HepG2 (cell line): ENCODE measurements at regions not wholly inside any gene's neighbourhood (a gene's known extent, or its start where the extent isn't known, plus 50 kb on each side); places are given as distances from the start of the nearest gene placed in this dataset.

Experiments
- ATAC-seq: fragments of 200-7000 bp; cut with Tn5 transposase; 3 replicates; pipeline ENCODE4 v1.9.1; 2020; ENCODE audit warnings: mild to moderate bottlenecking, moderate library complexity
- BruUV-seq: library from RNA; stranded (reverse); fragments of 400-500 nt; replicated peaks from 2 replicates; lab custom pipeline; 2021; lab: Mats Ljungman, UMichigan
- CTCF ChIA-PET: fragments of 300-600 bp; formaldehyde crosslinking; extraction: SDS; loops from one replicate; lab custom pipeline; 2021; ENCODE audit warnings: low total read pairs, inconsistent platforms, low intra/inter-chr PET ratio; lab: Yijun Ruan, JAX
- POLR2A ChIA-PET: fragments of 350-600 bp; sonication (Branson Sonifier 250); formaldehyde crosslinking; loops from one replicate; lab custom pipeline; 2020; ENCODE audit warnings: antibody characterized with exemption, inconsistent platforms; lab: Yijun Ruan, JAX
- DNase-seq: peaks from one replicate; pipeline ENCODE4 v3.0.0-alpha.2; 2015; ENCODE audit warnings: low spot score
- FAIRE-seq: peaks from 3 replicates; lab custom pipeline; 2011; peaks lifted over from hg19 to GRCh38; lab: Jason Lieb, UNC
- H2AFZ ChIP-seq: one replicate; pipeline ENCODE4 v1.6.1; 2011; ENCODE audit warnings: low read length, inconsistent platforms
- H3K27ac ChIP-seq: fragments of 300-600 bp; 3 replicates; pipeline ENCODE4 v1.8.0; 2011; ENCODE audit warnings: mixed run types, mild to moderate bottlenecking, mixed read lengths, low read length, inconsistent platforms; ENCODE audit not compliant: insufficient read depth; ENCODE audit errors: extremely low read length
- H3K27me3 ChIP-seq, 2 experiments: fragments of 200-600 bp in 1 of 2; 2 replicates in 1 of 2; 3 replicates in 1 of 2; pipeline versions ENCODE4 v1.6.0 to v1.8.0; 2011; ENCODE audit warnings: low read length in 2 of 2, mild to moderate bottlenecking in 2 of 2, moderate library complexity in 2 of 2, inconsistent platforms in 1 of 2; ENCODE audit not compliant: insufficient read depth in 2 of 2, control insufficient read depth in 1 of 2
- H3K36me3 ChIP-seq, 2 experiments: fragments of 200-600 bp in 1 of 2; replicated peaks in 1 of 2; 2 replicates in 1 of 2; 3 replicates in 1 of 2; pipeline versions ENCODE4 v1.5.1 to v1.8.0; 2011; ENCODE audit warnings: low read length in 2 of 2, inconsistent platforms in 1 of 2; ENCODE audit not compliant: insufficient read depth in 2 of 2, control insufficient read depth in 1 of 2
- H3K4me1 ChIP-seq: 2 replicates; pipeline ENCODE4 v1.5.1; 2012; ENCODE audit warnings: low read length, inconsistent platforms; ENCODE audit not compliant: insufficient read depth
- H3K4me2 ChIP-seq: 2 replicates; pipeline ENCODE4 v1.6.0; 2011; ENCODE audit warnings: low read depth, low read length, inconsistent platforms
- H3K4me3 ChIP-seq, 3 experiments: fragments of 200-600 bp in 1 of 3; sonication (generic), shearing (Covaris generic) in 1 of 3; replicated peaks in 1 of 3; 2 replicates each; pipeline ENCODE4 v1.5.1; 2011 to 2016; ENCODE audit warnings: low read length in 3 of 3, inconsistent platforms in 2 of 3, low read depth in 2 of 3, mild to moderate bottlenecking in 2 of 3, control low read depth in 1 of 3, mixed read lengths in 1 of 3; ENCODE audit not compliant: insufficient read depth in 1 of 3
- H3K79me2 ChIP-seq: one replicate; pipeline ENCODE4 v1.6.1; 2011; ENCODE audit warnings: low read length, inconsistent platforms; ENCODE audit not compliant: insufficient read depth
- H3K9ac ChIP-seq: 2 replicates; pipeline ENCODE4 v1.6.0; 2011; ENCODE audit warnings: mild to moderate bottlenecking, low read depth, low read length, inconsistent platforms; ENCODE audit not compliant: insufficient read depth
- H3K9me3 ChIP-seq: 2 replicates; pipeline ENCODE4 v1.5.1; 2012; ENCODE audit warnings: mild to moderate bottlenecking, low read length
- H4K20me1 ChIP-seq: 2 replicates; pipeline ENCODE4 v1.6.0; 2011; ENCODE audit warnings: inconsistent platforms, mild to moderate bottlenecking, low read length, moderate library complexity; ENCODE audit not compliant: insufficient read depth
- CCAR2 ChIP-seq: fragments of 200-400 bp; formaldehyde crosslinking; optimal IDR thresholded peaks from 2 replicates; pipeline ENCODE3; 2018; ENCODE audit warnings: low read depth, mild to moderate bottlenecking, low read length, moderate library complexity
- HBP1 ChIP-seq: IDR thresholded peaks from 2 replicates; pipeline ENCODE4 v1.6.1; 2016; ENCODE audit warnings: low read depth, control low read depth
- HOMEZ ChIP-seq: IDR thresholded peaks from 2 replicates; pipeline ENCODE4 v1.6.1; 2016; ENCODE audit warnings: low read depth
- NRL ChIP-seq: sonication (generic); formaldehyde crosslinking; IDR thresholded peaks from 2 replicates; pipeline ENCODE4 v1.5.0; 2020; ENCODE audit warnings: missing genetic modification reagents, mild to moderate bottlenecking, moderate library complexity, borderline replicate concordance
- ZFP36 ChIP-seq: fragments of 150-350 bp; IDR thresholded peaks from 2 replicates; pipeline ENCODE4 v1.6.1; 2018; ENCODE audit warnings: borderline replicate concordance, low read length, low read depth; ENCODE audit not compliant: partially characterized antibody
- ZNF503 ChIP-seq: sonication (generic); formaldehyde crosslinking; IDR thresholded peaks from 2 replicates; pipeline ENCODE4 v1.4.0; 2020; ENCODE audit warnings: missing genetic modification reagents
- ZSCAN9 ChIP-seq: IDR thresholded peaks from 2 replicates; pipeline ENCODE4 v1.6.1; 2016; ENCODE audit warnings: borderline replicate concordance
- WGBS: methylation state at CpG from one replicate; pipeline ENCODE4 v1.1.6; 2017; ENCODE audit warnings: low lambda C conversion rate; 5-methylcytosine and 5-hydroxymethylcytosine counted together
- in situ Hi-C: cut with HindIII; loops from 2 replicates; pipeline ENCODE4 v1.10.0; 2017; ENCODE audit warnings: low pct_unique_long_range_greater_than_20kb; ENCODE audit not compliant: extremely low pct_ligation_motif_present
- intact Hi-C: fragments of 100-400 bp; cut with micrococcal nuclease; formaldehyde crosslinking; loops from one replicate; pipeline ENCODE4 v1.10.0; 2022; ENCODE audit not compliant: unreplicated experiment

- Histone ChIP-seq H4K20me1 (no peaks in the 10 kb centered on the region), H3K27ac (no peak overlapping the region), H3K36me3 (no peaks in the 10 kb centered on the region), H3K4me2 (no peak overlapping the region), H2AFZ (no peak overlapping the region), H3K79me2 (no peaks in the 10 kb centered on the region), H3K4me3 (no peak overlapping the region), H3K9ac (no peak overlapping the region), H3K4me1 (no peaks in the 10 kb centered on the region), H3K27me3 (no peaks in the 10 kb centered on the region), H3K9me3 (peaks cover 28% of the 10 kb centered on the region)
- FAIRE-seq: no peak
- ChIA-PET CTCF (no interaction called here), POLR2A (no interaction called here)
- DNase-seq: no peak
- whole genome bisulfite sequencing: 4% methylated on average over 4 of the region's 4 CpGs
- intact Hi-C loops: no loop called here
- no peak for ATAC-seq
- BruUV-seq: no TSS peak
- in situ Hi-C loops: no loop called here
- TF ChIP-seq ZNF503 (no peak), NRL (CRISPR knock-in tag) (no peak)
- TF ChIP-seq, all 625 proteins: peak for 0
Observed at GRCh38 chr13:19072543-19072942, 109.1 kb downstream of the TUBA3C start.

- no peaks in the 10 kb centered on the region for H3K36me3 ChIP-seq
- ChIA-PET POLR2A (no interaction called here), CTCF (no interaction called here)
- H2AFZ ChIP-seq: no peak overlapping the region
- ATAC-seq: no peak
- no peaks in the 10 kb centered on the region for H4K20me1 ChIP-seq
- H3K4me2 ChIP-seq: no peak overlapping the region
- no peak overlapping the region for H3K9ac ChIP-seq
- no peak for DNase-seq
- intact Hi-C loops: no loop called here
- H3K9me3 ChIP-seq: peaks cover 28% of the 10 kb centered on the region
- in situ Hi-C loops: no loop called here
- no peaks in the 10 kb centered on the region for H3K4me1 ChIP-seq
- 10% methylated on average over 4 of the region's 11 CpGs for WGBS
- BruUV-seq: no TSS peak
- H3K27me3 ChIP-seq: no peaks in the 10 kb centered on the region
- no peaks in the 10 kb centered on the region for H3K79me2 ChIP-seq
- no peak for FAIRE-seq
- H3K4me3 ChIP-seq: no peak overlapping the region
- H3K27ac ChIP-seq: no peak overlapping the region
- TF ChIP-seq CCAR2 (no peak), HBP1 (CRISPR knock-in tag) (no peak), ZSCAN9 (CRISPR knock-in tag) (no peak), HOMEZ (CRISPR knock-in tag) (no peak), ZFP36 (no peak)
Observed at GRCh38 chr13:19071161-19071936, 110.3 kb downstream of the TUBA3C start.
